NT2/D1 (cell line): ENCODE measurements at regions not wholly inside any gene's neighbourhood (a gene's known extent, or its start where the extent isn't known, plus 50 kb on each side); places are given as distances from the start of the nearest gene placed in this dataset.

Source experiments
- YY1 ChIP-seq: IDR thresholded peaks from 2 replicates; pipeline ENCODE4 v1.6.1; 2011; ENCODE audit not compliant: insufficient read length, insufficient read depth
- ZNF274 ChIP-seq: IDR thresholded peaks from 2 replicates; pipeline ENCODE4 v1.6.1; 2011; ENCODE audit warnings: mild to moderate bottlenecking, low read depth, low read length

DNA sequence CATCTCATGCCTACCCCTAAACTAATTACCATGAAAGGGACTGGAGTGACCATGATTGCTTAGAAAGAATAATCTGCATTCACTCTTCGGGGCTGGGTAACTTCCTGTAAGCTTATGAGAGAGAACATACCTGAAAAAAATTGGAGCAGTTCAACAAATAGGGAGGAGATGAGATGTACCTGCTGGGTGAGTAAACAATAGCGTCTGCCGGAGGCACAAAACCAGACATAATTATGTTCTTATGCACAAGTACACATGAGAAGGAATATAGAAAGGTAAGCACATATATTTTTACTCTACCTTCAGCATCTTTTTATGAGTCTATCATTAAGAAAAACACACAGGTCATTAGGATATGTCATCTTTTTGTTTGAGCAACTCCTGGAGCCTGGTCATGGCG lies 224.6 kb upstream of the FERD3L start:
- TF ChIP-seq YY1 (no peak), ZNF274 (no peak)
